H9 (cell line): ENCODE measurements at regions not wholly inside any gene's neighbourhood (a gene's known extent, or its start where the extent isn't known, plus 50 kb on each side); places are given as distances from the start of the nearest gene placed in this dataset.

Experiments used
- DNase-seq: peaks from one replicate; pipeline ENCODE4 v3.0.0-alpha.2; 2017
- H2AFZ ChIP-seq: one replicate; pipeline ENCODE4 v1.6.1; 2013; ENCODE audit warnings: mild to moderate bottlenecking, low read length, control low read depth, moderate library complexity
- H2AK5ac ChIP-seq: 2 replicates; pipeline ENCODE4 v1.6.1; 2013; ENCODE audit warnings: low read length, control low read depth, mixed read lengths; ENCODE audit not compliant: insufficient read length
- H2BK120ac ChIP-seq: one replicate; pipeline ENCODE4 v1.6.1; 2013; ENCODE audit warnings: low read depth, mild to moderate bottlenecking, low read length, control low read depth, inconsistent platforms; ENCODE audit not compliant: poor library complexity, severe bottlenecking
- H2BK12ac ChIP-seq: 2 replicates; pipeline ENCODE4 v1.6.1; 2013; ENCODE audit warnings: low read length, control low read depth, mixed read lengths, low read depth; ENCODE audit not compliant: insufficient read length
- H2BK15ac ChIP-seq: 2 replicates; pipeline ENCODE4 v1.6.1; 2013; ENCODE audit warnings: low read depth, low read length, control low read depth
- H2BK20ac ChIP-seq: one replicate; pipeline ENCODE4 v1.6.1; 2013; ENCODE audit warnings: low read depth, mild to moderate bottlenecking, low read length, control low read depth, inconsistent platforms; ENCODE audit not compliant: poor library complexity, severe bottlenecking
- H2BK5ac ChIP-seq: 2 replicates; pipeline ENCODE4 v1.6.1; 2013; ENCODE audit warnings: low read length, control low read depth, mixed read lengths; ENCODE audit not compliant: insufficient read length
- H3K14ac ChIP-seq: 2 replicates; pipeline ENCODE4 v1.6.1; 2013; ENCODE audit warnings: low read length, control low read depth; ENCODE audit not compliant: insufficient read depth
- H3K18ac ChIP-seq: 2 replicates; pipeline ENCODE4 v1.6.1; 2013; ENCODE audit warnings: low read depth, mild to moderate bottlenecking, mixed read lengths, low read length, control low read depth; ENCODE audit not compliant: insufficient read length
- H3K23ac ChIP-seq: 2 replicates; pipeline ENCODE4 v1.6.1; 2013; ENCODE audit warnings: low read length, control low read depth, mixed read lengths, low read depth; ENCODE audit not compliant: insufficient read length
- H3K23me2 ChIP-seq: 2 replicates; pipeline ENCODE4 v1.6.1; 2013; ENCODE audit warnings: low read depth, mild to moderate bottlenecking, mixed read lengths, low read length, control low read depth; ENCODE audit not compliant: insufficient read length, poor library complexity, severe bottlenecking
- H3K27ac ChIP-seq: 2 replicates; pipeline ENCODE4 v1.5.1; 2013; ENCODE audit warnings: low read length, control low read depth, mixed read lengths, low read depth; ENCODE audit not compliant: insufficient read length
- H3K27me3 ChIP-seq: 2 replicates; pipeline ENCODE4 v1.6.1; 2013; ENCODE audit warnings: low read length, control low read depth, inconsistent platforms; ENCODE audit not compliant: insufficient read depth
- H3K4ac ChIP-seq: 2 replicates; pipeline ENCODE4 v1.6.1; 2013; ENCODE audit warnings: low read depth, mild to moderate bottlenecking, control low read depth, inconsistent platforms, low read length, moderate library complexity
- H3K4me1 ChIP-seq: 2 replicates; pipeline ENCODE4 v1.6.1; 2013; ENCODE audit warnings: low read length, control low read depth, inconsistent platforms; ENCODE audit not compliant: insufficient read depth
- H3K4me2 ChIP-seq: 2 replicates; pipeline ENCODE4 v1.6.1; 2013; ENCODE audit warnings: low read length, control low read depth, mixed read lengths; ENCODE audit not compliant: insufficient read length, insufficient read depth
- H3K56ac ChIP-seq: 2 replicates; pipeline ENCODE4 v1.6.1; 2013; ENCODE audit warnings: low read depth, mild to moderate bottlenecking, mixed read lengths, low read length, control low read depth; ENCODE audit not compliant: insufficient read length
- H3K79me1 ChIP-seq: 2 replicates; pipeline ENCODE4 v1.6.1; 2013; ENCODE audit warnings: low read depth, mild to moderate bottlenecking, moderate library complexity, low read length, control low read depth, inconsistent platforms; ENCODE audit not compliant: insufficient read depth, poor library complexity, severe bottlenecking
- H3K79me2 ChIP-seq: 2 replicates; pipeline ENCODE4 v1.6.1; 2013; ENCODE audit warnings: low read length, control low read depth, inconsistent platforms; ENCODE audit not compliant: insufficient read depth
- H3K9ac ChIP-seq: 2 replicates; pipeline ENCODE4 v1.6.1; 2013; ENCODE audit warnings: low read length, control low read depth, mixed read lengths; ENCODE audit not compliant: insufficient read length; ENCODE audit errors: extremely low read depth
- H3K9me3 ChIP-seq: one replicate; pipeline ENCODE4 v1.6.1; 2013; ENCODE audit warnings: low read depth, low read length, inconsistent platforms; ENCODE audit not compliant: control insufficient read depth
- H3T11ph ChIP-seq: one replicate; pipeline ENCODE4 v1.6.1; 2013; ENCODE audit warnings: mild to moderate bottlenecking, low read length, control low read depth, inconsistent platforms
- H4K20me1 ChIP-seq: one replicate; pipeline ENCODE4 v1.6.1; 2013; ENCODE audit not compliant: control insufficient read depth, insufficient read length, insufficient read depth
- H4K5ac ChIP-seq: 2 replicates; pipeline ENCODE4 v1.6.1; 2013; ENCODE audit warnings: low read depth, mild to moderate bottlenecking, mixed read lengths, low read length, control low read depth; ENCODE audit not compliant: insufficient read length
- H4K8ac ChIP-seq: replicated peaks from 2 replicates; pipeline ENCODE4 v1.6.1; 2013; ENCODE audit warnings: low read length, control low read depth, mixed read lengths, low read depth; ENCODE audit not compliant: insufficient read length
- H4K91ac ChIP-seq: 2 replicates; pipeline ENCODE4 v1.6.1; 2013; ENCODE audit warnings: low read depth, mild to moderate bottlenecking, moderate library complexity, mixed read lengths, low read length, control low read depth; ENCODE audit not compliant: insufficient read length
- H3K27ac Mint-ChIP-seq, 3 experiments: 2 replicates in 2 of 3; 3 replicates in 1 of 3; pipeline ENCODE4 v1.8.0; 2020 to 2021; ENCODE audit warnings: mixed read lengths in 3 of 3, mild to moderate bottlenecking in 1 of 3, moderate library complexity in 1 of 3
- H3K27me3 Mint-ChIP-seq: 2 replicates; pipeline ENCODE4 v1.8.0; 2021; ENCODE audit warnings: low read depth, mild to moderate bottlenecking, moderate library complexity, mixed read lengths
- H3K36me3 Mint-ChIP-seq, 3 experiments: 2 replicates in 2 of 3; 3 replicates in 1 of 3; pipeline ENCODE4 v1.8.0; 2020 to 2021; ENCODE audit warnings: low read depth in 3 of 3, mixed read lengths in 3 of 3; ENCODE audit not compliant: insufficient read depth in 1 of 3
- H3K4me1 Mint-ChIP-seq, 2 experiments: 2 replicates each; pipeline ENCODE4 v1.8.0; 2020; ENCODE audit warnings: mixed read lengths in 2 of 2
- H3K4me3 Mint-ChIP-seq, 2 experiments: 2 replicates in 1 of 2; 3 replicates in 1 of 2; pipeline ENCODE4 v1.8.0; 2020 to 2021; ENCODE audit warnings: mild to moderate bottlenecking in 2 of 2, mixed read lengths in 2 of 2, moderate library complexity in 1 of 2
- H3K9me3 Mint-ChIP-seq, 2 experiments: 2 replicates in 1 of 2; 3 replicates in 1 of 2; pipeline ENCODE4 v1.8.0; 2020; ENCODE audit warnings: mild to moderate bottlenecking in 2 of 2, mixed read lengths in 2 of 2, moderate library complexity in 1 of 2
- WGBS: extraction: QIAGEN DNeasy Blood & Tissue Kit; methylation state at CpG from one replicate; pipeline ENCODE4 v1.1.7; 2013; ENCODE audit warnings: missing lambda C conversion rate, low lambda C conversion rate, mixed read lengths; ENCODE audit not compliant: insufficient read length; ENCODE audit errors: extremely low coverage; 5-methylcytosine and 5-hydroxymethylcytosine counted together
- TF ChIP-seq, protein P1 (sequence below): fragments of 200-600 bp; sonication (generic); conservative IDR thresholded peaks from 3 replicates; pipeline ENCODE4 v1.8.0; 2021; ENCODE audit warnings: antibody characterized with exemption, mild to moderate bottlenecking

DNA sequence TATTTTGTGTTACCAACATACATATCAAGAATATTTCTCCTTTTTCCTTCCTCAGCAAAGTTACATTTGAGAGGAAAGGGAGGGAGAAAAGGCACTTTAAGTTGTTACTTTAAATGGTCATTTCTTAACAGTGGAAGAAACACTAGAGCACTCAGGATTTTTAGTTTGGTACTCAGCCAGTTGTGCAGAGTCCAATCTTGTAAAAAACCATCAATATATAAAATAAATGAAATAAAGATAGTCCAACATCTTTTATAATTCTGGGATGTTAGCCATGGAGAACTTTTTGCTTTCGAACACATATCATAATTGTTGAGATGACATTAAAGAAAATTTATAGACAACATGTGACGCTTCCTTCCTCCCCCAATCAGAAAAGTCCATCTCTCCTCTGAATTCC is 253.8 kb downstream of the QDPR start:
- H3K27me3 ChIP-seq = no peaks in the 10 kb centered on the region
- no peak overlapping the region for H2AFZ ChIP-seq
- peaks cover 0 to 2% of the 10 kb centered on the region in 2 experiments; a peak in 2 of 5 replicates for H3K9me3 Mint-ChIP-seq
- H3K4me2 ChIP-seq = no peak overlapping the region
- no peaks in the 10 kb centered on the region for H3K79me2 ChIP-seq
- H3K18ac ChIP-seq = no peak overlapping the region
- H3K27me3 Mint-ChIP-seq = peaks cover 4% of the 10 kb centered on the region; the same call in 1 of the 2 replicates
- no peak overlapping the region for H3K27ac ChIP-seq
- no peak overlapping the region for H2BK12ac ChIP-seq
- no peaks in the 10 kb centered on the region for H3K4me1 ChIP-seq
- no peaks in the 10 kb centered on the region for H3K23me2 ChIP-seq
- H3K4ac ChIP-seq = no peak overlapping the region
- H2AK5ac ChIP-seq = no peak overlapping the region
- H2BK5ac ChIP-seq = no peak overlapping the region
- no peak overlapping the region for H3K9ac ChIP-seq
- H3K23ac ChIP-seq = no peak overlapping the region
- no CpG with 5 or more reads among the region's 2 CpGs for WGBS
- DNase-seq = no peak
- H3K9me3 ChIP-seq = no peaks in the 10 kb centered on the region
- peaks cover 7 to 9% of the 10 kb centered on the region in 2 experiments; a peak in 3 of 4 replicates for H3K4me1 Mint-ChIP-seq
- no peaks in the 10 kb centered on the region for H4K20me1 ChIP-seq
- H2BK20ac ChIP-seq = no peak overlapping the region
- no peak overlapping the region for H4K5ac ChIP-seq
- no peaks in the 10 kb centered on the region for H3K79me1 ChIP-seq
- H3T11ph ChIP-seq = no peak overlapping the region
- H3K4me3 Mint-ChIP-seq = no peak overlapping the region
- H4K8ac ChIP-seq = no peak overlapping the region
- no peak overlapping the region for H3K14ac ChIP-seq
- no peak overlapping the region for H2BK120ac ChIP-seq
- no peak overlapping the region for H3K27ac Mint-ChIP-seq
- TF ChIP-seq, protein P1, sequence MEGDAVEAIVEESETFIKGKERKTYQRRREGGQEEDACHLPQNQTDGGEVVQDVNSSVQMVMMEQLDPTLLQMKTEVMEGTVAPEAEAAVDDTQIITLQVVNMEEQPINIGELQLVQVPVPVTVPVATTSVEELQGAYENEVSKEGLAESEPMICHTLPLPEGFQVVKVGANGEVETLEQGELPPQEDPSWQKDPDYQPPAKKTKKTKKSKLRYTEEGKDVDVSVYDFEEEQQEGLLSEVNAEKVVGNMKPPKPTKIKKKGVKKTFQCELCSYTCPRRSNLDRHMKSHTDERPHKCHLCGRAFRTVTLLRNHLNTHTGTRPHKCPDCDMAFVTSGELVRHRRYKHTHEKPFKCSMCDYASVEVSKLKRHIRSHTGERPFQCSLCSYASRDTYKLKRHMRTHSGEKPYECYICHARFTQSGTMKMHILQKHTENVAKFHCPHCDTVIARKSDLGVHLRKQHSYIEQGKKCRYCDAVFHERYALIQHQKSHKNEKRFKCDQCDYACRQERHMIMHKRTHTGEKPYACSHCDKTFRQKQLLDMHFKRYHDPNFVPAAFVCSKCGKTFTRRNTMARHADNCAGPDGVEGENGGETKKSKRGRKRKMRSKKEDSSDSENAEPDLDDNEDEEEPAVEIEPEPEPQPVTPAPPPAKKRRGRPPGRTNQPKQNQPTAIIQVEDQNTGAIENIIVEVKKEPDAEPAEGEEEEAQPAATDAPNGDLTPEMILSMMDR = no peak
- H2BK15ac ChIP-seq = no peak overlapping the region
- no peaks in the 10 kb centered on the region for H3K36me3 Mint-ChIP-seq
- H3K56ac ChIP-seq = no peak overlapping the region
- no peak overlapping the region for H4K91ac ChIP-seq
